ENCODE measurements at regions not wholly inside any gene's neighbourhood (a gene's known extent, or its start where the extent isn't known, plus 50 kb on each side); places are given as distances from the start of the nearest gene placed in this dataset.

- H3K9ac ChIP-seq (ENCODE audit: low read depth, low read length, poor library complexity) = no peak overlapping the region
- no peak overlapping the region for H2BK120ac ChIP-seq (ENCODE audit: low read depth, low read length)
- H3K4ac ChIP-seq (ENCODE audit: low read length) = no peak overlapping the region
- H3K27ac ChIP-seq (replicated peaks; ENCODE audit: low read length) = no peak overlapping the region
- H2BK15ac ChIP-seq (ENCODE audit: low read length) = no peak overlapping the region
- no peak overlapping the region for H3K4me3 ChIP-seq (ENCODE audit: low read length in 2 of 2)
- H4K91ac ChIP-seq (ENCODE audit: low read depth, low read length, poor library complexity) = no peak overlapping the region
- no peak overlapping the region for H2BK5ac ChIP-seq (ENCODE audit: low read length)
- no peak overlapping the region for H4K8ac ChIP-seq (ENCODE audit: low read depth, low read length)
- H3K9me3 ChIP-seq (replicated peaks in 1 of 2; ENCODE audit: control insufficient read depth in 2 of 2, insufficient read depth in 1 of 2, low read depth in 1 of 2, low read length in 2 of 2) = no peaks in the 10 kb centered on the region
- no peak overlapping the region for H3K4me2 ChIP-seq (ENCODE audit: insufficient read depth, low read length, poor library complexity, severe bottlenecking)
- H3K23ac ChIP-seq (ENCODE audit: low read depth, low read length, poor library complexity) = no peak overlapping the region
- no peaks in the 10 kb centered on the region for H3K4me1 ChIP-seq (ENCODE audit: control insufficient read depth in 2 of 2, insufficient read depth in 1 of 2, low read depth in 1 of 2, low read length in 2 of 2)
- no peak overlapping the region for H2AFZ ChIP-seq (ENCODE audit: low read length)
- no peak overlapping the region for H3K18ac ChIP-seq (ENCODE audit: low read length)
- no peak overlapping the region for H2BK12ac ChIP-seq (ENCODE audit: low read length)
- H3K79me1 ChIP-seq (ENCODE audit: low read depth, low read length) = no peaks in the 10 kb centered on the region
- no peak overlapping the region for H3K14ac ChIP-seq (ENCODE audit: low read length)
- no peak overlapping the region for H2AK5ac ChIP-seq (ENCODE audit: low read depth, low read length)
- H3K27me3 ChIP-seq (ENCODE audit: control insufficient read depth in 3 of 3, insufficient read depth in 3 of 3, low read depth in 1 of 3, low read length in 3 of 3) = no peaks in the 10 kb centered on the region
- no peaks in the 10 kb centered on the region for H3K36me3 ChIP-seq (replicated peaks in 1 of 2; ENCODE audit: control insufficient read depth in 2 of 2, insufficient read depth in 2 of 2, low read length in 2 of 2)
- DNase-seq (ENCODE audit: low spot score) = no peak
These were observed 64.4 kb upstream of the PRICKLE2 start for GRCh38 chr3:64289622-64290021.

GRCh38 chr3:64278625-64279024 lies 53.4 kb upstream of the PRICKLE2 start:
- Histone ChIP-seq H3K27ac (replicated peaks; ENCODE audit: low read length) (no peak overlapping the region), H3K23ac (ENCODE audit: low read depth, low read length, poor library complexity) (no peak overlapping the region), H3K14ac (ENCODE audit: low read length) (no peak overlapping the region), H3K9ac (ENCODE audit: low read depth, low read length, poor library complexity) (no peak overlapping the region), H2AFZ (ENCODE audit: low read length) (no peak overlapping the region), H3K18ac (ENCODE audit: low read length) (no peak overlapping the region), H2BK12ac (ENCODE audit: low read length) (no peak overlapping the region), H3K79me1 (ENCODE audit: low read depth, low read length) (no peaks in the 10 kb centered on the region), H3K36me3 (replicated peaks in 1 of 2; ENCODE audit: control insufficient read depth in 2 of 2, insufficient read depth in 2 of 2, low read length in 2 of 2) (no peaks in the 10 kb centered on the region), H3K4me1 (ENCODE audit: control insufficient read depth in 2 of 2, insufficient read depth in 1 of 2, low read depth in 1 of 2, low read length in 2 of 2) (peaks cover 0 to 2% of the 10 kb centered on the region in 2 donors), H3K4me3 (ENCODE audit: low read length in 2 of 2) (no peak overlapping the region), H3K4me2 (ENCODE audit: insufficient read depth, low read length, poor library complexity, severe bottlenecking) (no peak overlapping the region), H2BK120ac (ENCODE audit: low read depth, low read length) (no peak overlapping the region), H2BK15ac (ENCODE audit: low read length) (no peak overlapping the region), H4K91ac (ENCODE audit: low read depth, low read length, poor library complexity) (no peak overlapping the region), H3K4ac (ENCODE audit: low read length) (no peak overlapping the region), H3K9me3 (replicated peaks in 1 of 2; ENCODE audit: control insufficient read depth in 2 of 2, insufficient read depth in 1 of 2, low read depth in 1 of 2, low read length in 2 of 2) (no peaks in the 10 kb centered on the region), H3K27me3 (ENCODE audit: control insufficient read depth in 3 of 3, insufficient read depth in 3 of 3, low read depth in 1 of 3, low read length in 3 of 3) (no peaks in the 10 kb centered on the region), H4K8ac (ENCODE audit: low read depth, low read length) (no peak overlapping the region), H2AK5ac (ENCODE audit: low read depth, low read length) (no peak overlapping the region), H2BK5ac (ENCODE audit: low read length) (no peak overlapping the region)
- WGBS, 2 donors (ENCODE audit: extremely low coverage in 2 of 2, insufficient read length in 2 of 2, insufficient replicate concordance in 1 of 2) = no CpG with 5 or more reads among the region's 5 CpGs
- no peak for DNase-seq (ENCODE audit: low spot score)

- no peak overlapping the region for H2BK12ac ChIP-seq (ENCODE audit: low read length)
- H2BK5ac ChIP-seq (ENCODE audit: low read length) = no peak overlapping the region
- no peak overlapping the region for H4K91ac ChIP-seq (ENCODE audit: low read depth, low read length, poor library complexity)
- no peak overlapping the region for H2AFZ ChIP-seq (ENCODE audit: low read length)
- H2BK120ac ChIP-seq (ENCODE audit: low read depth, low read length) = no peak overlapping the region
- H4K8ac ChIP-seq (ENCODE audit: low read depth, low read length) = no peak overlapping the region
- H3K4me2 ChIP-seq (ENCODE audit: insufficient read depth, low read length, poor library complexity, severe bottlenecking) = no peak overlapping the region
- peaks cover 1 to 6% of the 10 kb centered on the region in 2 donors for H3K9me3 ChIP-seq (replicated peaks in 1 of 2; ENCODE audit: control insufficient read depth in 2 of 2, insufficient read depth in 1 of 2, low read depth in 1 of 2, low read length in 2 of 2)
- no peak for DNase-seq (ENCODE audit: low spot score)
- no CpG with 5 or more reads among the region's 3 CpGs for WGBS, 2 donors (ENCODE audit: extremely low coverage in 2 of 2, insufficient read length in 2 of 2, insufficient replicate concordance in 1 of 2)
- H3K79me1 ChIP-seq (ENCODE audit: low read depth, low read length) = no peaks in the 10 kb centered on the region
- no peak overlapping the region for H3K27ac ChIP-seq (replicated peaks; ENCODE audit: low read length)
- H3K4me1 ChIP-seq (ENCODE audit: control insufficient read depth in 2 of 2, insufficient read depth in 1 of 2, low read depth in 1 of 2, low read length in 2 of 2) = peaks cover 0 to 2% of the 10 kb centered on the region in 2 donors
- H2AK5ac ChIP-seq (ENCODE audit: low read depth, low read length) = no peak overlapping the region
- no peak overlapping the region for H2BK15ac ChIP-seq (ENCODE audit: low read length)
- H3K23ac ChIP-seq (ENCODE audit: low read depth, low read length, poor library complexity) = no peak overlapping the region
- H3K9ac ChIP-seq (ENCODE audit: low read depth, low read length, poor library complexity) = no peak overlapping the region
- H3K18ac ChIP-seq (ENCODE audit: low read length) = no peak overlapping the region
- no peak overlapping the region for H3K14ac ChIP-seq (ENCODE audit: low read length)
- H3K4ac ChIP-seq (ENCODE audit: low read length) = no peak overlapping the region
- no peaks in the 10 kb centered on the region for H3K27me3 ChIP-seq (ENCODE audit: control insufficient read depth in 3 of 3, insufficient read depth in 3 of 3, low read depth in 1 of 3, low read length in 3 of 3)
- H3K36me3 ChIP-seq (replicated peaks in 1 of 2; ENCODE audit: control insufficient read depth in 2 of 2, insufficient read depth in 2 of 2, low read length in 2 of 2) = no peaks in the 10 kb centered on the region
- no peak overlapping the region for H3K4me3 ChIP-seq (ENCODE audit: low read length in 2 of 2)
These were observed 50.9 kb upstream of the PRICKLE2 start for GRCh38 chr3:64276131-64276530.
